ENCODE measurements at regions not wholly inside any gene's neighbourhood (a gene's known extent, or its start where the extent isn't known, plus 50 kb on each side); places are given as distances from the start of the nearest gene placed in this dataset.

DNA sequence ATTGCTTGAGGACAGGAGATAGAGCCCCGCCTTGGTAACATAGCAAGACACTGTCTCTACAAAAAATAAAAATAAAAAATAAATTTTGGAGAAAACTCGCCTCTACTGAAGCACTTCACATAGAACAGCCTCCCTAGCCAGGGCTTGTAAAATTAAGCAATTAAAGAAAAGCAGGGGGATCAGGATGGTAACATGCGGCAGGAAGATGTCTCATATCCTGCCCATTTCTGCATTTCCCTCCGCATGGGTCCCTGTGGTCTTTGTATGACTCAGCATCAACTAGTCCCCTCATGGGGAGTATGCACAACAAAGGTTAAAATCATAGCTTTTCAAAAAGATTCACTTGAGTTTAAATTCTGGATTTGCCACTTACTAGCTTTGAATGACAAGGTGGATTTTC is 379.0 kb downstream of the EPHA7 start:
- no peaks in the 10 kb centered on the region for H3K36me3 ChIP-seq (ENCODE audit: control insufficient read depth, insufficient read depth, low read length)
- no peaks in the 10 kb centered on the region for H3K27me3 ChIP-seq (ENCODE audit: control insufficient read depth, insufficient read depth, low read length, poor library complexity, severe bottlenecking)
- no peak overlapping the region for H3K4me3 ChIP-seq (ENCODE audit: insufficient read depth, low read depth, low read length)
- H3K9me3 ChIP-seq (ENCODE audit: control insufficient read depth, low read length) = no peaks in the 10 kb centered on the region
- H3K4me1 ChIP-seq (ENCODE audit: control insufficient read depth, insufficient read depth, low read length) = no peaks in the 10 kb centered on the region
- no peak overlapping the region for H3K27ac ChIP-seq (ENCODE audit: insufficient read depth, low read depth, low read length, poor library complexity, severe bottlenecking)
- WGBS, 2 experiments = 88 to 92% methylated on average over 2 to 4 of the region's 4 CpGs

DNA sequence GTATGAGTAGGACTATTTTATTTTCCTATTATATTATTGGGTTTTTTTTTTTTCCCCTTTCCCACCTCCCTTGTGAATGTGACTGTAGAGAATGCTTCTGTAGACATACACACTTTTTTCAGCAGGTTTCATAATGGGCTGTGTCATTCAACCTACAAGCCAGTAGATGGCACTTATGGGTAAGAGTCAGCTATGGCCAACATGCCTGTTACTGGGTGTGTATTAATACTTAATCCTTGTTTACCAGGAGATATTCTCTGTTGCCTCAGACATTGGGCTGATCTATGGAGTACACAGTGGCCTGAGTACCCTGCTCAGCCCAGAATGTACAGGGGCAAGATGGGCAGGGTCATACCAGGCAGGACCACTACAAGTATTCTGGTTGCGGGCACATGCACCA is 382.5 kb downstream of the EPHA7 start:
- Histone ChIP-seq H3K27me3 (ENCODE audit: control insufficient read depth, insufficient read depth, low read length, poor library complexity, severe bottlenecking) (no peaks in the 10 kb centered on the region), H3K4me3 (ENCODE audit: insufficient read depth, low read depth, low read length) (no peak overlapping the region), H3K36me3 (ENCODE audit: control insufficient read depth, insufficient read depth, low read length) (no peaks in the 10 kb centered on the region), H3K27ac (ENCODE audit: insufficient read depth, low read depth, low read length, poor library complexity, severe bottlenecking) (no peak overlapping the region), H3K4me1 (ENCODE audit: control insufficient read depth, insufficient read depth, low read length) (no peaks in the 10 kb centered on the region), H3K9me3 (ENCODE audit: control insufficient read depth, low read length) (no peaks in the 10 kb centered on the region)
- WGBS, 2 experiments = 97 to 100% methylated on average over 1 of the region's 1 CpG

DNA sequence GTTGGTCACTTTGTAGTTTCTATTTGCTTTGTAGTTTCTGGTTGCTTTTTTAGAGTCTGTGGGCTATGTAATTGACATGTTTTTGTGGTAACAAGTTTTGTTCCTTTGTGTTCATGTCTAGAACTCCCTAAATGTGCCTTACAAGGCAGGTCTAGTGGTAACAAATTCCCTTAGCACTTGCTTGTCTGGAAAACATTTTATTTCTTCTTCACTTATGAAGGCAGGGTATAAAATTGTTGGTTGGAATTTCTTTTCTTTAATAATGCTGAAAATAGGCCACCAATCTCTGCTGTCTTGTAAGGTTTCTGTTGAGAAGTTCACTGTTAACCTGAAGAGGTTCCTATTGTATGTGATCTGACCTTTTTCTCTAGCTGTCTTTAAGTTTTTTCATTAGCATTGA is 383.6 kb downstream of the EPHA7 start:
- Histone ChIP-seq H3K9me3 (ENCODE audit: control insufficient read depth, low read length) (no peaks in the 10 kb centered on the region), H3K4me3 (ENCODE audit: insufficient read depth, low read depth, low read length) (no peak overlapping the region), H3K27ac (ENCODE audit: insufficient read depth, low read depth, low read length, poor library complexity, severe bottlenecking) (no peak overlapping the region), H3K4me1 (ENCODE audit: control insufficient read depth, insufficient read depth, low read length) (no peaks in the 10 kb centered on the region), H3K27me3 (ENCODE audit: control insufficient read depth, insufficient read depth, low read length, poor library complexity, severe bottlenecking) (no peaks in the 10 kb centered on the region), H3K36me3 (ENCODE audit: control insufficient read depth, insufficient read depth, low read length) (no peaks in the 10 kb centered on the region)

DNA sequence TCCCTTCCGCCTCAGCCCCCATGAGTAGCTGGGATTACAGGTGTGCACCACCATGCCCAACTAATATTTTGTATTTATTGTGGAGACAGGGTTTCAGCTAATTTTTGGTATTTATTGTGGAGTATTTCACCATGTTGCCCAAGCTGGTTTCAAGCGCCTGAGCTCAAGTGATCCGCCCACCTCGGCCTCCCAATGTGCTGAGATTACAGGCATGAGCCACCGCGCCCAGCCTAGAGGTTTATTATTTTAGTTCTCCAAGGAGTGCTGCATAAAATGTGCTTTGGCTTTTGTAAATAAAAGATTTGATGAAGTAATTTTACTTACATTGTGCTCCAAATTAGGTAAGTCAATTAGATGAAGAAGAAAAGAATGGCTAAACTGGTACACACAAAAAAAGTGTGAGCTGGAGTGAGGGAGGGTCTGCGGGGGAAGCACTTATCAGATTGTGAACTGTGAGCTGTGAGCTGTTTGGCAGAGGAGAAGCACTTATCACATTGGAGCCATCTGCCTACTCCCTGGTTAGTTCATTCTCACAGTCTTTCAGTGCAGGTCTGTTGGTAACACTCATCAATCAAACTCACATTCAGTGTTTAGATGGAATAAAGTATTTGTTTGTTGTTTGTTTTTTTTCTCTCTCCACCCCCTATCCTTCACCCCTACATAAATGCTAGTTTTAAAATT is 398.0 kb downstream of the EPHA7 start:
- Histone ChIP-seq H3K27ac (ENCODE audit: insufficient read depth, low read depth, low read length, poor library complexity, severe bottlenecking) (no peak overlapping the region), H3K4me1 (ENCODE audit: control insufficient read depth, insufficient read depth, low read length) (no peaks in the 10 kb centered on the region), H3K4me3 (ENCODE audit: insufficient read depth, low read depth, low read length) (no peak overlapping the region), H3K27me3 (ENCODE audit: control insufficient read depth, insufficient read depth, low read length, poor library complexity, severe bottlenecking) (no peaks in the 10 kb centered on the region), H3K36me3 (ENCODE audit: control insufficient read depth, insufficient read depth, low read length) (no peaks in the 10 kb centered on the region), H3K9me3 (ENCODE audit: control insufficient read depth, low read length) (no peaks in the 10 kb centered on the region)
- 87 to 90% methylated on average over 7 of the region's 7 CpGs for WGBS, 2 experiments

DNA sequence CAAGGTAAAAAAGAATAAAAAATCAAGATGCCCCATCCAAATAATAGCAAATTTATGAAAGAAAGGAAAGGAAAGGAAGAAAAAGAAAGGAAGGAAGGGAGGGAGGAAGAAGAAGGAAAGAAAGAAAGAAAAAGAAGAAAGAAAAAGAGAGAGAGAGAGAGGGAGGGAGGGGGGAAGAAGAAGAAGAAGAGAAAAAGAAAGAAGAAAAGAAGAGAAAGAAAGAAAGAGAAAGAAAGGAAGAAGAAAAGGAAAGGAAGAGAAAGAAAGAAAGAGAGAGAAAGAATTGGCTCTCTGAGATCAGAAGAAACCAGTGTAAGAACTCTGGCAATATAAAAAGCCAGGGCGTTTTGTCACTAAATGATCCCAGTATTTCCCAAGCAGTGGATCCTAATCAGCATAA is 401.7 kb downstream of the EPHA7 start:
- no peaks in the 10 kb centered on the region for H3K9me3 ChIP-seq (ENCODE audit: control insufficient read depth, low read length)

DNA sequence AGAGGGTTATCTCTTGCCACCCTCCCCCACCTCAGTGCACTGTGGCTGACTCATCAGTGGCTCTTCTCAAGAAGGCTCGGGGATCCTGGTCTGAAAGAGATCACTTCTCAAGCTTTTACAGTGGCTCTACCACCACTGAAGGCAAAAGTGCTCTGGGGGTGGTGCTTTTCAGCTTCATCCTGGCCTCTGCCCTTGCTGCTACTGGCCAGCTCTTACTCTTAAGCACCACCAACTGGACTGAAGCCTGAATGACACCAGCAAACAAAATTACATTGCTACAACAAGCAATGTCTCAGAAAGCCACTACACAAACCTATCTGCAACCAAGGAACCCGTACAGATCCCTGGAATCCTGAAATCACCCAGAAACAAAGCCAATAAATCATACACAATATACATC is 402.1 kb downstream of the EPHA7 start:
- Histone ChIP-seq H3K36me3 (ENCODE audit: control insufficient read depth, insufficient read depth, low read length) (no peaks in the 10 kb centered on the region), H3K4me1 (ENCODE audit: control insufficient read depth, insufficient read depth, low read length) (no peaks in the 10 kb centered on the region), H3K9me3 (ENCODE audit: control insufficient read depth, low read length) (no peaks in the 10 kb centered on the region), H3K27ac (ENCODE audit: insufficient read depth, low read depth, low read length, poor library complexity, severe bottlenecking) (no peak overlapping the region), H3K27me3 (ENCODE audit: control insufficient read depth, insufficient read depth, low read length, poor library complexity, severe bottlenecking) (no peaks in the 10 kb centered on the region), H3K4me3 (ENCODE audit: insufficient read depth, low read depth, low read length) (no peak overlapping the region)
- WGBS, 2 experiments = 65 to 67% methylated on average over 2 of the region's 2 CpGs

More for the DNA sequence above, 401.7 kb downstream of the EPHA7 start:
- Histone ChIP-seq H3K4me3 (ENCODE audit: insufficient read depth, low read depth, low read length) (no peak overlapping the region), H3K27ac (ENCODE audit: insufficient read depth, low read depth, low read length, poor library complexity, severe bottlenecking) (no peak overlapping the region), H3K4me1 (ENCODE audit: control insufficient read depth, insufficient read depth, low read length) (no peaks in the 10 kb centered on the region), H3K27me3 (ENCODE audit: control insufficient read depth, insufficient read depth, low read length, poor library complexity, severe bottlenecking) (no peaks in the 10 kb centered on the region), H3K36me3 (ENCODE audit: control insufficient read depth, insufficient read depth, low read length) (no peaks in the 10 kb centered on the region)
- 77 to 89% methylated on average over 1 of the region's 1 CpG for WGBS, 2 experiments

DNA sequence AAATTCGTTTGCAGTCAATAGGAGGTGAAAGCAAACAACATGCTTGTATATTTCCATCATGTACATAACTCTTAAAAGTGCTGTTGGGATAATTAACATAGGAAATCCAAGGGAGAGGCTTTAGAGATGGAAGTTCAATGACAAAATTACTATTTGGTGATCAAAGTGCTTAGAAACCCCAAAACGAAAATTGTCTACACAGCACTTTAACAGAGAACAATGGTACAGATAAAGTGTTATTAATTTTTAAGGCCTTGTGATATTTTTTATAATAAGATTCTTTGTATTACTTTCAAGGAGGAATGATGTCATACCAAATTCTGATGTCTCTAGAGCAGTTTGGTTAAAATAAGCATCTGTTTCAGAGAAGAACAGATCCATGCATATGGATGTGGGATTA is 406.3 kb downstream of the EPHA7 start:
- no peaks in the 10 kb centered on the region for H3K4me1 ChIP-seq (ENCODE audit: control insufficient read depth, insufficient read depth, low read length)
- no peaks in the 10 kb centered on the region for H3K9me3 ChIP-seq (ENCODE audit: control insufficient read depth, low read length)
- H3K27me3 ChIP-seq (ENCODE audit: control insufficient read depth, insufficient read depth, low read length, poor library complexity, severe bottlenecking) = no peaks in the 10 kb centered on the region
- no peak overlapping the region for H3K27ac ChIP-seq (ENCODE audit: insufficient read depth, low read depth, low read length, poor library complexity, severe bottlenecking)
- WGBS, 2 experiments = 75 to 90% methylated on average over 2 of the region's 2 CpGs
- H3K4me3 ChIP-seq (ENCODE audit: insufficient read depth, low read depth, low read length) = no peak overlapping the region
- H3K36me3 ChIP-seq (ENCODE audit: control insufficient read depth, insufficient read depth, low read length) = no peaks in the 10 kb centered on the region

DNA sequence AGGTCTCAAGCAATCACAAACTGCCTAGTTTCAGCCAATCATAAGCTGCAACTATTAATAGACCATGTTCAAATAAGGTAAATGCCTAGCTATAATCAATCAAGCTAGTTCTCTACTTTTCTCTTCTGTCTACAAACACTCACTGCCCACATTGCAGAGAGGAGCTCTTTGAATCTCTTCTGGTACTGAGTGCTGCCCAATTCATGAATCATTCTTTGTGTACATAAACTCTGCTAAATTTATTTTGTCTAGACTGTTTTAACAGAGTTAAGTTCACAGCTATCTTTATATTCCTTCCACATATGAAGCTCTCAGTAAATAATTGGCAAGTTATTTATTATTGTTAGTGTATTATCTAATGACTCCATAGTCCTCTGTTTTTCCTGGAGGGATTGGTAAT is 411.0 kb downstream of the EPHA7 start:
- H3K27ac ChIP-seq (ENCODE audit: insufficient read depth, low read depth, low read length, poor library complexity, severe bottlenecking) = no peak overlapping the region
- H3K36me3 ChIP-seq (ENCODE audit: control insufficient read depth, insufficient read depth, low read length) = no peaks in the 10 kb centered on the region
- no peaks in the 10 kb centered on the region for H3K27me3 ChIP-seq (ENCODE audit: control insufficient read depth, insufficient read depth, low read length, poor library complexity, severe bottlenecking)
- no peaks in the 10 kb centered on the region for H3K9me3 ChIP-seq (ENCODE audit: control insufficient read depth, low read length)
- H3K4me3 ChIP-seq (ENCODE audit: insufficient read depth, low read depth, low read length) = no peak overlapping the region
- no peaks in the 10 kb centered on the region for H3K4me1 ChIP-seq (ENCODE audit: control insufficient read depth, insufficient read depth, low read length)

DNA sequence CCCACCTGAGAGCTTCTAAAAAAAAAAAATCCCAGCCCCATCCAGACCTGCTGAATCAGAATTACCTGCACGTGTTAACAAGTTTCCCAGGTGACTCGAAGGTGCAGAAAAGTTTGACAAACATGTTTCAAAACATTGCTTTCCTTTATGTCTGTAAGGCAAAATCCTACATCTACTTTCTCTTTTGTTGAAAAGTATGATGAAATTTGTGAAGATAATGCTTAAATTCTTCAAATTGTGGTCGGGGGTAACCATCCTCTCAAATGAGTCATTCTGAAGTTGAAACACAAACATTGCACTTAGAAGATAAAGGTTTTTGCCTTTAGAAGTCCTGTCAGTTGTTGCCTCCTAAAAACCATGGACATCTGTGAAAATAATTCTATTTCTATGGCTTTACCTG is 429.7 kb downstream of the EPHA7 start:
- Histone ChIP-seq H3K4me3 (ENCODE audit: insufficient read depth, low read depth, low read length) (no peak overlapping the region), H3K4me1 (ENCODE audit: control insufficient read depth, insufficient read depth, low read length) (no peaks in the 10 kb centered on the region), H3K27ac (ENCODE audit: insufficient read depth, low read depth, low read length, poor library complexity, severe bottlenecking) (no peak overlapping the region), H3K36me3 (ENCODE audit: control insufficient read depth, insufficient read depth, low read length) (no peaks in the 10 kb centered on the region), H3K9me3 (ENCODE audit: control insufficient read depth, low read length) (no peaks in the 10 kb centered on the region), H3K27me3 (ENCODE audit: control insufficient read depth, insufficient read depth, low read length, poor library complexity, severe bottlenecking) (no peaks in the 10 kb centered on the region)
- 87 to 91% methylated on average over 3 of the region's 3 CpGs for WGBS, 2 experiments

DNA sequence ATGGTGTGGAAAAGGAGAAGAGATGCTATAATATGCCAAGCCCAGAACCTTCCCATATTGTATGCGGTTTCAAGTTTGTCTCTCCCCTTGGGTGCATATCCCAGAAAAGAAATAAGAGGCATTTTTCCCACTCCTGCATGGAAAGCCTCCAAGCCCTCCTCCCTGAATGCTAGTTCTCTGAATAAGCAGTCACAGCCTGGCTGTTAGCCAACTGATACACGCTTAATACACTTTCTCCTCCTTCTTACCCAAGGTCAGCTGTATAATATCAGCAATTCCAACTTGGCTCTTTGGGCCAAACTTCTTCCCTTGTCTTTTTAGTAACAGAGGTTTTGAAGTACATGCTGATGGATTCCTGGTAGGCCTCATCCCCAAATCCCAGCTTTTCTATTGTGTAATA is 440.1 kb downstream of the EPHA7 start:
- Histone ChIP-seq H3K9me3 (ENCODE audit: control insufficient read depth, low read length) (no peaks in the 10 kb centered on the region), H3K27ac (ENCODE audit: insufficient read depth, low read depth, low read length, poor library complexity, severe bottlenecking) (no peak overlapping the region), H3K4me1 (ENCODE audit: control insufficient read depth, insufficient read depth, low read length) (no peaks in the 10 kb centered on the region), H3K4me3 (ENCODE audit: insufficient read depth, low read depth, low read length) (no peak overlapping the region), H3K27me3 (ENCODE audit: control insufficient read depth, insufficient read depth, low read length, poor library complexity, severe bottlenecking) (no peaks in the 10 kb centered on the region), H3K36me3 (ENCODE audit: control insufficient read depth, insufficient read depth, low read length) (no peaks in the 10 kb centered on the region)
- WGBS, 2 experiments = 86 to 95% methylated on average over 2 of the region's 2 CpGs

DNA sequence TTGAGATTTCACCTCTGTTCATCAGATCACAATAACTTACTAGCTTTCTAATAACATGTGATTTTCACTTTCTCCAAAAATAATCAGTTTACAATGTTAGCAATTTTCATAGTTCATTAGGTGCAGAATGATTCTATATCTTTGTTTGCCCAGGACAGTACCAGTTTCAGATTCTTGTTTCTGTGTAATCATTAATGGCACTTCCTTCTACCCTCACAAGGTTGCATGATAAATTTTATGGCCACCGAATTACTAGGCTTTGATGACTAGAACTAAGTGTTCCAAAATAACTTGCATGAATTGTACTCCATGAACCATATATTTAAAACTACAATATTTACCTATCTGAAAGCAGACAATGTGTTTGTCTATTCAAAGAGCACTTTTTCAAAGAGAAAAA is 442.3 kb downstream of the EPHA7 start:
- 82 to 100% methylated on average over 1 of the region's 1 CpG for WGBS, 2 experiments
- no peak overlapping the region for H3K4me3 ChIP-seq (ENCODE audit: insufficient read depth, low read depth, low read length)
- no peaks in the 10 kb centered on the region for H3K36me3 ChIP-seq (ENCODE audit: control insufficient read depth, insufficient read depth, low read length)
- no peaks in the 10 kb centered on the region for H3K27me3 ChIP-seq (ENCODE audit: control insufficient read depth, insufficient read depth, low read length, poor library complexity, severe bottlenecking)
- no peaks in the 10 kb centered on the region for H3K9me3 ChIP-seq (ENCODE audit: control insufficient read depth, low read length)
- H3K4me1 ChIP-seq (ENCODE audit: control insufficient read depth, insufficient read depth, low read length) = no peaks in the 10 kb centered on the region
- H3K27ac ChIP-seq (ENCODE audit: insufficient read depth, low read depth, low read length, poor library complexity, severe bottlenecking) = no peak overlapping the region

Measured in ectodermal cell (in vitro differentiated cells).